ENCODE measurements at regions not wholly inside any gene's neighbourhood (a gene's known extent, or its start where the extent isn't known, plus 50 kb on each side); places are given as distances from the start of the nearest gene placed in this dataset.
"Not testable (repeated sequence)": the region's sequence is repeated elsewhere in the genome, so short reads cannot be mapped to it uniquely, and the experiment has no call there.

DNA sequence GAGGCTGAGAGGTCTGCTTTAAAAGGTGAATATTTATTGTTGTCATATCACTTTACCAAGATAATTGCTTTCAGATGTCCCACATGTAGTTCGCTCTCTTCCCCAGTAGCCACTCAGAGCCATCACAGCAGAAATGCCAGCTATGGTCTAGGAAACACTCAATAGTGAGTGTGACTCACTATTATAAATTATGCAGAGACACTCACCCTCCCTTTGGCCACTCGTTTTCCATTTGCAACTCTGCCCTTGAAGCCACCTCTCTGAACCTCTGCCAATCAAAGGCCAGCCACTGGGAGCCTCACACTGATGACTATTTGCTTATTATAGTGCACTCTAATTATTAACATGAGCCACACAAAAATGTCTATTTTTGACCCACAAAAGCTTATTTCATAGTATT, 328.1 kb upstream of the ATP10A start:
- ChIA-PET POLR2A (no interaction called here), CTCF (no interaction called here)
- H3K9ac ChIP-seq (ENCODE audit: low read length): no peak overlapping the region
- no peaks in the 10 kb centered on the region for H3K27me3 ChIP-seq (replicated peaks in 1 of 4; ENCODE audit: control extremely low read depth in 1 of 4, control insufficient read depth in 3 of 4, insufficient read depth in 4 of 4, low read length in 3 of 4)
- TF ChIP-seq, protein P1, sequence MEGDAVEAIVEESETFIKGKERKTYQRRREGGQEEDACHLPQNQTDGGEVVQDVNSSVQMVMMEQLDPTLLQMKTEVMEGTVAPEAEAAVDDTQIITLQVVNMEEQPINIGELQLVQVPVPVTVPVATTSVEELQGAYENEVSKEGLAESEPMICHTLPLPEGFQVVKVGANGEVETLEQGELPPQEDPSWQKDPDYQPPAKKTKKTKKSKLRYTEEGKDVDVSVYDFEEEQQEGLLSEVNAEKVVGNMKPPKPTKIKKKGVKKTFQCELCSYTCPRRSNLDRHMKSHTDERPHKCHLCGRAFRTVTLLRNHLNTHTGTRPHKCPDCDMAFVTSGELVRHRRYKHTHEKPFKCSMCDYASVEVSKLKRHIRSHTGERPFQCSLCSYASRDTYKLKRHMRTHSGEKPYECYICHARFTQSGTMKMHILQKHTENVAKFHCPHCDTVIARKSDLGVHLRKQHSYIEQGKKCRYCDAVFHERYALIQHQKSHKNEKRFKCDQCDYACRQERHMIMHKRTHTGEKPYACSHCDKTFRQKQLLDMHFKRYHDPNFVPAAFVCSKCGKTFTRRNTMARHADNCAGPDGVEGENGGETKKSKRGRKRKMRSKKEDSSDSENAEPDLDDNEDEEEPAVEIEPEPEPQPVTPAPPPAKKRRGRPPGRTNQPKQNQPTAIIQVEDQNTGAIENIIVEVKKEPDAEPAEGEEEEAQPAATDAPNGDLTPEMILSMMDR (IDR thresholded peaks at IDR 0.05): no peak
- no peak for TF ChIP-seq EZH2 (IDR thresholded peaks at IDR 0.05; ENCODE audit: borderline replicate concordance, insufficient read depth, low read depth, low read length, poor library complexity, severe bottlenecking)
- H3K4me3 ChIP-seq (ENCODE audit: control extremely low read depth in 1 of 5, extremely low read depth in 1 of 5, insufficient read depth in 1 of 5, low read depth in 2 of 5, low read length in 4 of 5): no peak overlapping the region
- H4K20me1 ChIP-seq (ENCODE audit: control insufficient read depth, insufficient read depth, low read length, poor library complexity, severe bottlenecking): no peaks in the 10 kb centered on the region
- H3K27me3 Mint-ChIP-seq: no peaks in the 10 kb centered on the region
- H3K9me3 Mint-ChIP-seq (ENCODE audit: insufficient read depth): no peaks in the 10 kb centered on the region
- H3K4me2 ChIP-seq (replicated peaks; ENCODE audit: low read depth, low read length, poor library complexity, severe bottlenecking): no peak overlapping the region
- no peak for DNase-seq
- no peaks in the 10 kb centered on the region for H3K36me3 ChIP-seq (replicated peaks in 1 of 2; ENCODE audit: control extremely low read depth in 1 of 2, control insufficient read depth in 1 of 2, extremely low read depth in 1 of 2, insufficient read depth in 2 of 2, low read length in 1 of 2)
- H3K4me1 ChIP-seq (ENCODE audit: control insufficient read depth in 2 of 2, insufficient read depth in 2 of 2, low read length in 2 of 2): no peaks in the 10 kb centered on the region
- H3K27ac ChIP-seq (ENCODE audit: low read length in 2 of 2): no peak overlapping the region
- no peak for ATAC-seq (ENCODE audit: low read depth)
- no peaks in the 10 kb centered on the region for H3K79me2 ChIP-seq (ENCODE audit: control insufficient read depth, insufficient read depth, low read length)
- no peak overlapping the region for H3K4me3 Mint-ChIP-seq
- no peak overlapping the region for H3K27ac Mint-ChIP-seq
- no peak overlapping the region for H2AFZ ChIP-seq (ENCODE audit: insufficient read depth, low read depth, low read length, poor library complexity, severe bottlenecking)
- no peaks in the 10 kb centered on the region for H3K4me1 Mint-ChIP-seq
- intact Hi-C loops (cut with micrococcal nuclease): no loop called here
- WGBS (ENCODE audit: insufficient coverage): 43% methylated on average over 1 of the region's 2 CpGs
- H3K9me3 ChIP-seq (ENCODE audit: control extremely low read depth in 1 of 3, control insufficient read depth in 2 of 3, insufficient read depth in 1 of 3, low read length in 2 of 3): no peaks in the 10 kb centered on the region

DNA sequence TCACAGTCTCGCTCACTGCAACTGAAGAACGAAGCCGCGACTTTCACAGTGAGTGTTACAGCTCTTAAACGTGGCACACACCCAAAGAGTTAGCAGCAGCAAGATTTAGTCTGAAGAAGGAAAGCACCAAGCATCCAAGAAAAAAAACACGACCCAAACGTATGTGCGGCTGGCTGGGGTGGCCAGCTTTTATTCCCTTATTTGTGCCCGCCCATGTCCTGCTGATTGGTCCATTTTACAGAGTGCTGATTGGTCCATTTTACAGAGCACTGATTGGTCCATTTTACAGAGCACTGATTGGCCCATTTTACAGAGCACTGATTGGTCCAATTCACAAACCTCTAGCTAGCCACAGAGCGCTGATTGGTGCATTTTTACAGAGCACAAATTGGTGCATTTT, 323.0 kb upstream of the ATP10A start:
- H3K4me3 ChIP-seq (ENCODE audit: control extremely low read depth in 1 of 5, extremely low read depth in 1 of 5, insufficient read depth in 1 of 5, low read depth in 2 of 5, low read length in 4 of 5); DNase-seq; H3K27me3 ChIP-seq (replicated peaks in 1 of 4; ENCODE audit: control extremely low read depth in 1 of 4, control insufficient read depth in 3 of 4, insufficient read depth in 4 of 4, low read length in 3 of 4); H3K9me3 ChIP-seq (ENCODE audit: control extremely low read depth in 1 of 3, control insufficient read depth in 2 of 3, insufficient read depth in 1 of 3, low read length in 2 of 3); H3K27ac Mint-ChIP-seq; H3K9me3 Mint-ChIP-seq (ENCODE audit: insufficient read depth); H3K79me2 ChIP-seq (ENCODE audit: control insufficient read depth, insufficient read depth, low read length); H3K4me3 Mint-ChIP-seq; H3K4me2 ChIP-seq (replicated peaks; ENCODE audit: low read depth, low read length, poor library complexity, severe bottlenecking); H3K27ac ChIP-seq (ENCODE audit: low read length in 2 of 2); POLR2A ChIA-PET; CTCF ChIA-PET; H3K4me1 ChIP-seq (ENCODE audit: control insufficient read depth in 2 of 2, insufficient read depth in 2 of 2, low read length in 2 of 2); H2AFZ ChIP-seq (ENCODE audit: insufficient read depth, low read depth, low read length, poor library complexity, severe bottlenecking); H3K36me3 ChIP-seq (replicated peaks in 1 of 2; ENCODE audit: control extremely low read depth in 1 of 2, control insufficient read depth in 1 of 2, extremely low read depth in 1 of 2, insufficient read depth in 2 of 2, low read length in 1 of 2); H4K20me1 ChIP-seq (ENCODE audit: control insufficient read depth, insufficient read depth, low read length, poor library complexity, severe bottlenecking); ATAC-seq (ENCODE audit: low read depth); H3K4me1 Mint-ChIP-seq; H3K27me3 Mint-ChIP-seq; intact Hi-C loops (cut with micrococcal nuclease); H3K9ac ChIP-seq (ENCODE audit: low read length): not testable (repeated sequence)
- WGBS (ENCODE audit: insufficient coverage): 92% methylated on average over 10 of the region's 10 CpGs
